ENCODE measurements at regions not wholly inside any gene's neighbourhood (a gene's known extent, or its start where the extent isn't known, plus 50 kb on each side); places are given as distances from the start of the nearest gene placed in this dataset.

DNA sequence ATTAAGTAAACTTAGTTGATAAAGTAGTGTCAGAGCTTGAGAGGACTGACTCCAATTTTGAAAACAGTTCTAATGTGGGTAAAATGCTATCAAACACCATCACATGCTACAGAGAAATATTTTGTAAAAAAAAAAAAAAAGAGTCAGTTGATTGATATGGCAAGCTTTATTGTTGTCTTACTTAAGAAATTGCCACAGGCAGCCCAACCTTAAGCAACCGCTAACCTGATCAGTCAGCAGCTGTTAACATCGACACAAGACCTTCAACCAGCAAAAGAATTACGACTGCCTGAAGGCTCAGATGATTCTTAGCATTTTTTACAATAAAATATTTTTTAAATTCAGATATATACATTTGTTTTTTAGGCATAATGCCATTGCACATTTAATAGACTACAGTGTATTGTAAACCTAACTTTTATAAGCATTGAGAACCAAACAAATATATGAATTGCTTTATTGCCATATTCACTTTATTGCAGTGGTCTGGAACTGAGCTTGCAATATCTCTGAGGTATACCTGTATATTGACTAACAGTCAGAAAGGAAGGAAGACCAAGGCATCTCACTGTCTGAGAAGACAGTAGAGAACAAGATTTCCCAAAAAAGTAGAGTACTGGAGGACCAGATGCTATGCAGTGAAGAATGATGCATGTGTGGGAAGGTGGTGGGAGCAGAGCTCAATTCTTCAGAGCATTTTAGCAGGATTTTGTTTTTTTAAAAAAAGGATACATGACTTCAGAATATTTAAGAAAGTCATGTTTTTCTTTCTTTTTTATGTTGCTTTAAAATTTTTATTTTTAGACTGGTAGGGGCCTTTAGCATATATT, 973.8 kb upstream of the GYPC start:
- no peaks in the 10 kb centered on the region for H3K27me3 ChIP-seq (replicated peaks in 1 of 4; ENCODE audit: control extremely low read depth in 1 of 4, control insufficient read depth in 3 of 4, insufficient read depth in 4 of 4, low read length in 3 of 4)
- H2AFZ ChIP-seq (ENCODE audit: insufficient read depth, low read depth, low read length, poor library complexity, severe bottlenecking), result no peak overlapping the region
- H3K4me1 ChIP-seq (ENCODE audit: control insufficient read depth in 2 of 2, insufficient read depth in 2 of 2, low read length in 2 of 2), result no peaks in the 10 kb centered on the region
- no peak overlapping the region for H3K27ac ChIP-seq (ENCODE audit: low read length in 2 of 2)
- Mint-ChIP-seq H3K9me3 (ENCODE audit: insufficient read depth) (peaks cover 2% of the 10 kb centered on the region), H3K4me1 (no peaks in the 10 kb centered on the region), H3K27me3 (no peaks in the 10 kb centered on the region), H3K4me3 (no peak overlapping the region), H3K27ac (no peak overlapping the region)
- no peaks in the 10 kb centered on the region for H4K20me1 ChIP-seq (ENCODE audit: control insufficient read depth, insufficient read depth, low read length, poor library complexity, severe bottlenecking)
- CTCF ChIA-PET, result no interaction called here
- H3K9me3 ChIP-seq (ENCODE audit: control extremely low read depth in 1 of 3, control insufficient read depth in 2 of 3, insufficient read depth in 1 of 3, low read length in 2 of 3), result peaks cover 0 to 4% (median 0%) of the 10 kb centered on the region in 3 donors
- H3K4me2 ChIP-seq (replicated peaks; ENCODE audit: low read depth, low read length, poor library complexity, severe bottlenecking), result no peak overlapping the region
- DNase-seq (no peak), ATAC-seq (ENCODE audit: low read depth) (no peak)
- no peaks in the 10 kb centered on the region for H3K79me2 ChIP-seq (ENCODE audit: control insufficient read depth, insufficient read depth, low read length)
- no peaks in the 10 kb centered on the region for H3K36me3 ChIP-seq (replicated peaks in 1 of 2; ENCODE audit: control extremely low read depth in 1 of 2, control insufficient read depth in 1 of 2, extremely low read depth in 1 of 2, insufficient read depth in 2 of 2, low read length in 1 of 2)
- no peak overlapping the region for H3K4me3 ChIP-seq (ENCODE audit: control extremely low read depth in 1 of 5, extremely low read depth in 1 of 5, insufficient read depth in 1 of 5, low read depth in 2 of 5, low read length in 4 of 5)
- TF ChIP-seq, protein P1, sequence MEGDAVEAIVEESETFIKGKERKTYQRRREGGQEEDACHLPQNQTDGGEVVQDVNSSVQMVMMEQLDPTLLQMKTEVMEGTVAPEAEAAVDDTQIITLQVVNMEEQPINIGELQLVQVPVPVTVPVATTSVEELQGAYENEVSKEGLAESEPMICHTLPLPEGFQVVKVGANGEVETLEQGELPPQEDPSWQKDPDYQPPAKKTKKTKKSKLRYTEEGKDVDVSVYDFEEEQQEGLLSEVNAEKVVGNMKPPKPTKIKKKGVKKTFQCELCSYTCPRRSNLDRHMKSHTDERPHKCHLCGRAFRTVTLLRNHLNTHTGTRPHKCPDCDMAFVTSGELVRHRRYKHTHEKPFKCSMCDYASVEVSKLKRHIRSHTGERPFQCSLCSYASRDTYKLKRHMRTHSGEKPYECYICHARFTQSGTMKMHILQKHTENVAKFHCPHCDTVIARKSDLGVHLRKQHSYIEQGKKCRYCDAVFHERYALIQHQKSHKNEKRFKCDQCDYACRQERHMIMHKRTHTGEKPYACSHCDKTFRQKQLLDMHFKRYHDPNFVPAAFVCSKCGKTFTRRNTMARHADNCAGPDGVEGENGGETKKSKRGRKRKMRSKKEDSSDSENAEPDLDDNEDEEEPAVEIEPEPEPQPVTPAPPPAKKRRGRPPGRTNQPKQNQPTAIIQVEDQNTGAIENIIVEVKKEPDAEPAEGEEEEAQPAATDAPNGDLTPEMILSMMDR (IDR thresholded peaks at IDR 0.05), result no peak
- no peak for TF ChIP-seq EZH2 (IDR thresholded peaks at IDR 0.05; ENCODE audit: borderline replicate concordance, insufficient read depth, low read depth, low read length, poor library complexity, severe bottlenecking)
- no peak overlapping the region for H3K9ac ChIP-seq (ENCODE audit: low read length)
- intact Hi-C loops (cut with micrococcal nuclease), result no loop called here
- POLR2A ChIA-PET, result no interaction called here
- no CpG with 5 or more reads among the region's 3 CpGs for WGBS (ENCODE audit: insufficient coverage)

DNA sequence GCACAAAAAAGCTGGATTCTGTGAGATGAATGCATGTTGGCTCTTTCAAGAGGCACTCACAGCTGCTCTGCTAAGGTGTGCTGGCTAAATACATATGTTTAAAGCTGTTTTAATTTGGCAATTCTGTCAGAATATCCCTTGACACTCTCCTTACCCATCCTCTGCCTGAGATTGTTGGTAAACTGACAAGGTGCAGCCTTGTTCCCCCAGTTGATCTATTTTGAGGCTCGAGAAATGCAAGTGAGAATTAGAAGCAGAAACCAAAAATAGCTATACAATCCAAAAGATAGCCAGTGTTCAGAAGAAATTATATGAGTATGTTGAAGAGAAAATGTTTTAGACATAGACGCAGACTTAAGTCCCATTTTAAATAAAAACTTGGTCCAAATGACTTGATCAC, 971.7 kb upstream of the GYPC start:
- Histone ChIP-seq H2AFZ (ENCODE audit: insufficient read depth, low read depth, low read length, poor library complexity, severe bottlenecking) (no peak overlapping the region), H3K79me2 (ENCODE audit: control insufficient read depth, insufficient read depth, low read length) (no peaks in the 10 kb centered on the region), H3K27ac (ENCODE audit: low read length in 2 of 2) (no peak overlapping the region), H3K9me3 (ENCODE audit: control extremely low read depth in 1 of 3, control insufficient read depth in 2 of 3, insufficient read depth in 1 of 3, low read length in 2 of 3) (peaks cover 0 to 4% (median 0%) of the 10 kb centered on the region in 3 donors), H3K36me3 (replicated peaks in 1 of 2; ENCODE audit: control extremely low read depth in 1 of 2, control insufficient read depth in 1 of 2, extremely low read depth in 1 of 2, insufficient read depth in 2 of 2, low read length in 1 of 2) (no peaks in the 10 kb centered on the region), H3K4me2 (replicated peaks; ENCODE audit: low read depth, low read length, poor library complexity, severe bottlenecking) (no peak overlapping the region), H3K4me1 (ENCODE audit: control insufficient read depth in 2 of 2, insufficient read depth in 2 of 2, low read length in 2 of 2) (no peaks in the 10 kb centered on the region), H3K9ac (ENCODE audit: low read length) (no peak overlapping the region), H4K20me1 (ENCODE audit: control insufficient read depth, insufficient read depth, low read length, poor library complexity, severe bottlenecking) (no peaks in the 10 kb centered on the region), H3K4me3 (ENCODE audit: control extremely low read depth in 1 of 5, extremely low read depth in 1 of 5, insufficient read depth in 1 of 5, low read depth in 2 of 5, low read length in 4 of 5) (no peak overlapping the region), H3K27me3 (replicated peaks in 1 of 4; ENCODE audit: control extremely low read depth in 1 of 4, control insufficient read depth in 3 of 4, insufficient read depth in 4 of 4, low read length in 3 of 4) (no peaks in the 10 kb centered on the region)
- Mint-ChIP-seq H3K27me3 (no peaks in the 10 kb centered on the region), H3K27ac (no peak overlapping the region), H3K9me3 (ENCODE audit: insufficient read depth) (peaks cover 5% of the 10 kb centered on the region), H3K4me3 (no peak overlapping the region), H3K4me1 (no peaks in the 10 kb centered on the region)
- DNase-seq, result no peak
- no peak for ATAC-seq (ENCODE audit: low read depth)
- no peak for TF ChIP-seq EZH2 (IDR thresholded peaks at IDR 0.05; ENCODE audit: borderline replicate concordance, insufficient read depth, low read depth, low read length, poor library complexity, severe bottlenecking)
- TF ChIP-seq, protein P1 (IDR thresholded peaks at IDR 0.05), result no peak
- ChIA-PET POLR2A (no interaction called here), CTCF (no interaction called here)
- no CpG with 5 or more reads among the region's 2 CpGs for whole genome bisulfite sequencing (ENCODE audit: insufficient coverage)
- intact Hi-C loops (cut with micrococcal nuclease), result no loop called here
